Mesenchymal stem cell (in vitro differentiated cells and primary cell): ENCODE measurements at regions not wholly inside any gene's neighbourhood (a gene's known extent, or its start where the extent isn't known, plus 50 kb on each side); places are given as distances from the start of the nearest gene placed in this dataset.

ENCODE experiments used
- DNase-seq: peaks from one replicate; pipeline ENCODE4 v3.0.0-alpha.2; 2013
- H2AFZ ChIP-seq: one replicate; pipeline ENCODE4 v1.6.1; 2013; ENCODE audit warnings: low read depth, mild to moderate bottlenecking, control low read depth, inconsistent platforms, low read length, moderate library complexity
- H2AK5ac ChIP-seq: 2 replicates; pipeline ENCODE4 v1.6.1; 2013; ENCODE audit warnings: low read length, moderate library complexity, mild to moderate bottlenecking, inconsistent platforms; ENCODE audit not compliant: severe bottlenecking
- H2BK120ac ChIP-seq: one replicate; pipeline ENCODE4 v1.6.1; 2013; ENCODE audit warnings: low read depth, mild to moderate bottlenecking, inconsistent platforms, low read length, moderate library complexity
- H2BK12ac ChIP-seq, 2 experiments: one replicate each; pipeline ENCODE4 v1.6.1; 2013; ENCODE audit warnings: inconsistent platforms in 2 of 2, low read length in 2 of 2, mild to moderate bottlenecking in 2 of 2, moderate library complexity in 2 of 2, control low read depth in 1 of 2
- H2BK15ac ChIP-seq: one replicate; pipeline ENCODE4 v1.6.1; 2013; ENCODE audit warnings: mild to moderate bottlenecking, low read depth, inconsistent platforms; ENCODE audit not compliant: poor library complexity, severe bottlenecking
- H2BK5ac ChIP-seq: 2 replicates; pipeline ENCODE4 v1.6.1; 2013; ENCODE audit warnings: low read depth, mild to moderate bottlenecking, low read length, control low read depth, inconsistent platforms; ENCODE audit not compliant: poor library complexity, severe bottlenecking
- H3K14ac ChIP-seq, 2 experiments: one replicate each; pipeline ENCODE4 v1.6.1; 2013; ENCODE audit warnings: inconsistent platforms in 2 of 2, low read length in 2 of 2, control low read depth in 1 of 2, mild to moderate bottlenecking in 1 of 2, moderate library complexity in 1 of 2
- H3K18ac ChIP-seq, 2 experiments: one replicate each; pipeline ENCODE4 v1.6.1; 2013; ENCODE audit warnings: inconsistent platforms in 2 of 2, low read length in 2 of 2, control low read depth in 1 of 2, low read depth in 1 of 2, mild to moderate bottlenecking in 1 of 2
- H3K23ac ChIP-seq, 2 experiments: one replicate each; pipeline ENCODE4 v1.6.1; 2013; ENCODE audit warnings: inconsistent platforms in 2 of 2, low read length in 2 of 2, mild to moderate bottlenecking in 2 of 2, moderate library complexity in 2 of 2, control low read depth in 1 of 2
- H3K27ac ChIP-seq: 2 replicates; pipeline ENCODE4 v1.5.1; 2013; ENCODE audit warnings: mild to moderate bottlenecking, moderate library complexity, low read length, control low read depth, inconsistent platforms; ENCODE audit not compliant: poor library complexity, severe bottlenecking
- H3K27me3 ChIP-seq, 2 experiments: 2 replicates each; pipeline versions ENCODE4 v1.6.1 to v1.7.0; 2013; ENCODE audit warnings: low read length in 2 of 2, mild to moderate bottlenecking in 2 of 2, moderate library complexity in 2 of 2, control low read depth in 1 of 2, inconsistent platforms in 1 of 2; ENCODE audit not compliant: control insufficient read depth in 1 of 2, insufficient read depth in 1 of 2
- H3K36me3 ChIP-seq, 2 experiments: 2 replicates each; pipeline versions ENCODE4 v1.6.1 to v1.7.0; 2013; ENCODE audit warnings: low read length in 2 of 2, control low read depth in 1 of 2, inconsistent platforms in 1 of 2, low read depth in 1 of 2, mild to moderate bottlenecking in 1 of 2; ENCODE audit not compliant: insufficient read depth in 2 of 2, control insufficient read depth in 1 of 2
- H3K4ac ChIP-seq, 2 experiments: one replicate each; pipeline ENCODE4 v1.6.1; 2013; ENCODE audit warnings: inconsistent platforms in 2 of 2, low read length in 2 of 2, mild to moderate bottlenecking in 2 of 2, moderate library complexity in 2 of 2, control low read depth in 1 of 2, low read depth in 1 of 2
- H3K4me1 ChIP-seq: 2 replicates; pipeline ENCODE4 v1.6.1; 2013; ENCODE audit warnings: low read depth, low read length, control low read depth; ENCODE audit not compliant: control insufficient read depth, insufficient read depth
- H3K4me2 ChIP-seq: 2 replicates; pipeline ENCODE4 v1.6.1; 2013; ENCODE audit warnings: low read length, mild to moderate bottlenecking, inconsistent platforms; ENCODE audit not compliant: poor library complexity, severe bottlenecking
- H3K4me3 ChIP-seq, 2 experiments: 2 replicates each; pipeline versions ENCODE4 v1.5.1 to v1.7.0; 2013; ENCODE audit warnings: low read length in 2 of 2, mild to moderate bottlenecking in 2 of 2, control low read depth in 1 of 2, low read depth in 1 of 2; ENCODE audit not compliant: insufficient read depth in 1 of 2
- H3K79me1 ChIP-seq: replicated peaks from 2 replicates; pipeline ENCODE4 v1.6.1; 2013; ENCODE audit warnings: mild to moderate bottlenecking, control low read depth, low read length, inconsistent platforms; ENCODE audit not compliant: poor library complexity, severe bottlenecking
- H3K9ac ChIP-seq: 2 replicates; pipeline ENCODE4 v1.7.0; 2013; ENCODE audit warnings: mild to moderate bottlenecking, low read length, moderate library complexity
- H3K9me3 ChIP-seq: 2 replicates; pipeline ENCODE4 v1.7.0; 2013; ENCODE audit warnings: mild to moderate bottlenecking, low read length; ENCODE audit not compliant: control insufficient read depth
- H4K8ac ChIP-seq: one replicate; pipeline ENCODE4 v1.6.1; 2013; ENCODE audit warnings: inconsistent platforms, mild to moderate bottlenecking, low read length, moderate library complexity
- H4K91ac ChIP-seq: one replicate; pipeline ENCODE4 v1.6.1; 2013; ENCODE audit warnings: mild to moderate bottlenecking, low read length, inconsistent platforms
- WGBS: methylation state at CpG from one replicate; pipeline ENCODE4 v1.1.7; 2013; ENCODE audit warnings: mixed read lengths; 5-methylcytosine and 5-hydroxymethylcytosine counted together

DNA sequence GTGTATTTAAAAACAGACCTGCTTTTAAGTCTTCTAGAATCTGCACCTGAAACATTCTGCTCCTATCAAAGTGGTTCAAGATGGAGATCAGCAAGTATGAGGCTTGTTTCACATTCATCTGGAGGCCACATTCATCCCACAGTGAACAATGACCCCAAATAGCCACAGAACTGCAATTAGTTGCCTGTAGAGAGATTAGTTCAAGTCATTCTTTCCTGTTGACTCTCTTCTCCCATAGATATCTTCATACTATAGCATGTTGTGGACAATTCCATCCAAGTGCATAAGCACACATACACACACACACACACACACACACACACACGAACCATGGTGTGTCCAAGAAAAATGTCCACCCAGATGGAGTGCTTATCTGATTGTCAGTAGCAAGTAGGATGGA lies 101.7 kb upstream of the FGGY start:
- WGBS: 100% methylated on average over 1 of the region's 1 CpG
- Histone ChIP-seq H4K8ac (no peak overlapping the region), H3K27me3 (no peaks in the 10 kb centered on the region)

DNA sequence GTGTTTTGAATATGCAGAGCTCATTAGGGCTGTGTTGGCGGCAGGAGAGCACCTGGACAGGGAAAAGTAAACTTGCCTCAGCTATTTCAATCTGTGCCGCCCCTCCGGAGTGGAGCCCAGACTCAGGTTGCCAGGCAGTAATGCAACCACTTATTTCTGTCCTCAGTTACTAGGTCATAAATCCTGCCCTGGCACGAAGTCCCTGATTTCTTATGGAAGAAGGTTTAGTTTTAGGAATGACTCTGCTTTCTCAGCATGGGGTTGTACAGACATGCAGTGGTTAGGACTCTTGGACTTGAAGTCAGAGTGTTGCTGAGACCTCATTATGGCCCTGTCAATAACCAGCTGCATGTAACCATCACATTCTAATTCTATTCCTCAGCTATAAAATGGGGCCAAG lies 98.3 kb upstream of the FGGY start:
- H3K9ac ChIP-seq: no peak overlapping the region
- no peak for DNase-seq
- H2BK12ac ChIP-seq: peak overlapping the region in 1 of 2 experiments; percentile 15
- H4K8ac ChIP-seq: no peak overlapping the region
- H3K4me2 ChIP-seq: no peak overlapping the region
- no peaks in the 10 kb centered on the region for H3K27me3 ChIP-seq
- no peak overlapping the region for H2BK5ac ChIP-seq
- no peak overlapping the region for H3K18ac ChIP-seq
- peaks cover 5% of the 10 kb centered on the region for H3K4me1 ChIP-seq
- 92% methylated on average over 3 of the region's 4 CpGs for whole genome bisulfite sequencing
- no peak overlapping the region for H4K91ac ChIP-seq
- no peak overlapping the region for H3K27ac ChIP-seq
- no peak overlapping the region for H3K4ac ChIP-seq
- no peak overlapping the region for H2AFZ ChIP-seq
- no peak overlapping the region for H2BK120ac ChIP-seq
- H2AK5ac ChIP-seq: no peak overlapping the region
- no peak overlapping the region for H3K4me3 ChIP-seq
- H3K79me1 ChIP-seq: no peaks in the 10 kb centered on the region
- H3K9me3 ChIP-seq: no peaks in the 10 kb centered on the region
- H3K23ac ChIP-seq: no peak overlapping the region
- H2BK15ac ChIP-seq: no peak overlapping the region
- no peak overlapping the region for H3K14ac ChIP-seq
- no peaks in the 10 kb centered on the region for H3K36me3 ChIP-seq

More for the DNA sequence above, 101.7 kb upstream of the FGGY start:
- no peak overlapping the region for H2BK12ac ChIP-seq
- no peak overlapping the region for H3K18ac ChIP-seq
- no peak overlapping the region for H3K4me3 ChIP-seq
- DNase-seq: peak; percentile 35
- H3K9ac ChIP-seq: no peak overlapping the region
- H3K27ac ChIP-seq: no peak overlapping the region
- H3K9me3 ChIP-seq: peaks cover 3% of the 10 kb centered on the region
- no peak overlapping the region for H3K23ac ChIP-seq
- H2BK120ac ChIP-seq: no peak overlapping the region
- peaks cover 2% of the 10 kb centered on the region for H3K4me1 ChIP-seq
- H3K14ac ChIP-seq: no peak overlapping the region
- no peak overlapping the region for H2AFZ ChIP-seq
- no peak overlapping the region for H4K91ac ChIP-seq
- no peak overlapping the region for H2BK15ac ChIP-seq
- H2AK5ac ChIP-seq: no peak overlapping the region
- H2BK5ac ChIP-seq: no peak overlapping the region
- no peaks in the 10 kb centered on the region for H3K79me1 ChIP-seq
- H3K4me2 ChIP-seq: no peak overlapping the region
- no peak overlapping the region for H3K4ac ChIP-seq
- H3K36me3 ChIP-seq: no peaks in the 10 kb centered on the region

DNA sequence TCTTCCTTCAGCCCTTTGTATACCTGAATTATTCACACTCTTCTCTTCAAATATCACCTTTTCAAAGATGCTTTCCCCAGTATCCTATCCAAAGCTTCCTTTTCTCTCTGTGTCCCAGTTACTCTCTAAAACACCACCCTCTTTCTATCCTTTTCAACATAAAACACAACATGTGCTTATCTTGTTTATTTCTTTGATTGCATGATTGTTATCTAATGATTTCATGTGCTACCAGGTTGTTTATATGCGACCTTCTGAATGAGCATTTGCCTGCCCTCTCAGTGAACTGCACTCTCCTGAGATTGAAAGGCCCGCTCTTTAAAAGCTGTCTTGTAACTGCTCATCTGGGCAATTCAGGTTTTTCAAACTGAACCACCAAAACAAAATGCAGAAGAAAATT lies 97.7 kb upstream of the FGGY start:
- no peaks in the 10 kb centered on the region for H3K27me3 ChIP-seq
- no peak overlapping the region for H4K8ac ChIP-seq
- no peak overlapping the region for H3K27ac ChIP-seq
- H3K18ac ChIP-seq: no peak overlapping the region
- no peak overlapping the region for H4K91ac ChIP-seq
- H3K36me3 ChIP-seq: no peaks in the 10 kb centered on the region
- H2BK5ac ChIP-seq: no peak overlapping the region
- H2BK15ac ChIP-seq: no peak overlapping the region
- no peak overlapping the region for H3K4me2 ChIP-seq
- no peak overlapping the region for H3K4ac ChIP-seq
- H3K23ac ChIP-seq: no peak overlapping the region
- H2BK120ac ChIP-seq: no peak overlapping the region
- peaks cover 6% of the 10 kb centered on the region for H3K4me1 ChIP-seq
- H2AFZ ChIP-seq: no peak overlapping the region
- no peak overlapping the region for H2AK5ac ChIP-seq
- no peak overlapping the region for H2BK12ac ChIP-seq
- 91% methylated on average over 2 of the region's 2 CpGs for WGBS
- DNase-seq: no peak
- H3K14ac ChIP-seq: no peak overlapping the region
- H3K9me3 ChIP-seq: no peaks in the 10 kb centered on the region
- no peaks in the 10 kb centered on the region for H3K79me1 ChIP-seq
- no peak overlapping the region for H3K4me3 ChIP-seq
- H3K9ac ChIP-seq: no peak overlapping the region

- peaks cover 5% of the 10 kb centered on the region for H3K9me3 ChIP-seq
- no peak overlapping the region for H3K9ac ChIP-seq
- H4K91ac ChIP-seq: no peak overlapping the region
- no peak overlapping the region for H3K14ac ChIP-seq
- H2BK5ac ChIP-seq: no peak overlapping the region
- H3K4ac ChIP-seq: no peak overlapping the region
- H4K8ac ChIP-seq: no peak overlapping the region
- H2BK15ac ChIP-seq: no peak overlapping the region
- H3K36me3 ChIP-seq: no peaks in the 10 kb centered on the region
- H3K4me1 ChIP-seq: peaks cover 7% of the 10 kb centered on the region
- WGBS: 87% methylated on average over 4 of the region's 4 CpGs
- no peak overlapping the region for H2AFZ ChIP-seq
- DNase-seq: no peak
- H3K4me2 ChIP-seq: no peak overlapping the region
- H3K18ac ChIP-seq: no peak overlapping the region
- H3K4me3 ChIP-seq: no peak overlapping the region
- no peak overlapping the region for H3K23ac ChIP-seq
- no peaks in the 10 kb centered on the region for H3K27me3 ChIP-seq
- no peaks in the 10 kb centered on the region for H3K79me1 ChIP-seq
- no peak overlapping the region for H2BK120ac ChIP-seq
- H2AK5ac ChIP-seq: peak overlapping the region; percentile 63
- no peak overlapping the region for H3K27ac ChIP-seq
- peak overlapping the region in 1 of 2 experiments; percentile 56 for H2BK12ac ChIP-seq
These were observed 97.0 kb upstream of the FGGY start for GRCh38 chr1:59199719-59200376.
